Neural cell (in vitro differentiated cells): ENCODE measurements at regions not wholly inside any gene's neighbourhood (a gene's known extent, or its start where the extent isn't known, plus 50 kb on each side); places are given as distances from the start of the nearest gene placed in this dataset.

Experiments
- H2AFZ ChIP-seq: fragments of 200-600, 300-800 bp; sonication (generic), shearing (Covaris generic); 2 replicates; pipeline ENCODE4 v1.6.0; 2014; ENCODE audit warnings: low read depth, mild to moderate bottlenecking, antibody characterized with exemption, low read length, moderate library complexity
- H3F3A ChIP-seq: fragments of 200-600 bp; shearing (Covaris generic); 2 replicates; pipeline ENCODE4 v1.6.1; 2016; ENCODE audit warnings: mild to moderate bottlenecking, moderate library complexity, mixed read lengths, antibody characterized with exemption, low read length; ENCODE audit not compliant: insufficient read depth, poor library complexity, severe bottlenecking
- H3K27ac ChIP-seq: fragments of 200-600, 300-800 bp; sonication (generic), shearing (Covaris generic); 2 replicates; pipeline ENCODE4 v1.5.1; 2014; ENCODE audit warnings: mild to moderate bottlenecking, low read length, moderate library complexity
- H3K27me3 ChIP-seq: fragments of 300-800, 200-600 bp; sonication (generic), shearing (Covaris generic); 2 replicates; pipeline ENCODE4 v1.6.0; 2014; ENCODE audit warnings: mild to moderate bottlenecking, low read depth, low read length, moderate library complexity; ENCODE audit not compliant: insufficient read depth
- H3K36me3 ChIP-seq: fragments of 300-800, 200-600 bp; sonication (generic), shearing (Covaris generic); 2 replicates; pipeline ENCODE4 v1.5.1; 2014; ENCODE audit warnings: mild to moderate bottlenecking, antibody characterized with exemption, low read length, moderate library complexity; ENCODE audit not compliant: insufficient read depth
- H3K4me2 ChIP-seq: fragments of 300-800, 200-600 bp; sonication (generic), shearing (Covaris generic); 2 replicates; pipeline ENCODE4 v1.6.0; 2014; ENCODE audit warnings: mild to moderate bottlenecking, low read length
- H3K4me3 ChIP-seq: fragments of 300-800, 200-600 bp; sonication (generic), shearing (Covaris generic); 2 replicates; pipeline ENCODE4 v1.5.1; 2014; ENCODE audit warnings: mild to moderate bottlenecking, low read length, moderate library complexity
- H3K79me2 ChIP-seq: fragments of 200-600 bp; shearing (Covaris generic); replicated peaks from 2 replicates; pipeline ENCODE4 v1.6.0; 2014; ENCODE audit warnings: mild to moderate bottlenecking, low read length, moderate library complexity; ENCODE audit not compliant: insufficient read depth
- H3K9ac ChIP-seq: fragments of 300-800, 200-600 bp; sonication (generic), shearing (Covaris generic); 2 replicates; pipeline ENCODE4 v1.6.1; 2016; ENCODE audit warnings: mild to moderate bottlenecking, low read length, mixed read lengths
- H3K9me2 ChIP-seq: fragments of 200-600 bp; shearing (Covaris generic); 2 replicates; pipeline ENCODE4 v1.6.1; 2016; ENCODE audit warnings: mild to moderate bottlenecking, low read length, mixed read lengths; ENCODE audit not compliant: insufficient read depth
- H3K9me3 ChIP-seq: fragments of 200-600, 300-800 bp; sonication (generic), shearing (Covaris generic); 2 replicates; pipeline ENCODE4 v1.6.1; 2016; ENCODE audit warnings: mild to moderate bottlenecking, mixed run types, low read length, moderate library complexity, mixed read lengths
- H4K20me1 ChIP-seq: fragments of 200-600 bp; shearing (Covaris generic); 2 replicates; pipeline ENCODE4 v1.6.1; 2016; ENCODE audit warnings: mild to moderate bottlenecking, mixed run types; ENCODE audit not compliant: insufficient read depth
- EP300 ChIP-seq: fragments of 450-650 bp; conservative IDR thresholded peaks from 2 replicates; pipeline ENCODE4 v1.6.1; 2014; ENCODE audit warnings: antibody characterized with exemption, mild to moderate bottlenecking, moderate library complexity; ENCODE audit not compliant: poor library complexity, severe bottlenecking
- EZH2 ChIP-seq: fragments of 200-600, 300-800 bp; shearing (Covaris generic), sonication (generic); IDR thresholded peaks from 2 replicates; pipeline ENCODE4 v1.6.1; 2014; ENCODE audit warnings: antibody characterized with exemption, low read length, borderline replicate concordance, mild to moderate bottlenecking; ENCODE audit not compliant: insufficient read depth, poor library complexity, severe bottlenecking
- MXI1 ChIP-seq: fragments of 450-650 bp; conservative IDR thresholded peaks from 2 replicates; pipeline ENCODE4 v1.6.1; 2014; ENCODE audit warnings: antibody characterized with exemption, mild to moderate bottlenecking; ENCODE audit not compliant: poor library complexity, severe bottlenecking
- POLR2AphosphoS5 ChIP-seq: IDR thresholded peaks from 2 replicates; pipeline ENCODE4 v1.6.1; 2012
- RAD21 ChIP-seq: fragments of 450-650 bp; conservative IDR thresholded peaks from 2 replicates; pipeline ENCODE4 v1.6.1; 2014; ENCODE audit warnings: antibody characterized with exemption, mild to moderate bottlenecking, moderate library complexity
- SMC3 ChIP-seq: fragments of 450-650 bp; conservative IDR thresholded peaks from 2 replicates; pipeline ENCODE4 v1.6.1; 2014; ENCODE audit warnings: antibody characterized with exemption, mild to moderate bottlenecking, moderate library complexity; ENCODE audit not compliant: poor library complexity
- TAF1 ChIP-seq: IDR thresholded peaks from 2 replicates; pipeline ENCODE4 v1.6.1; 2012; ENCODE audit warnings: low read depth
- TF ChIP-seq, protein P1 (sequence below): fragments of 450-650 bp; IDR thresholded peaks from 2 replicates; pipeline ENCODE4 v1.5.1; 2014; ENCODE audit warnings: antibody characterized with exemption, mild to moderate bottlenecking, moderate library complexity; ENCODE audit not compliant: poor library complexity, severe bottlenecking
- TF ChIP-seq, protein P2 (sequence below): IDR thresholded peaks from 2 replicates; pipeline ENCODE4 v1.6.1; 2012; ENCODE audit warnings: borderline replicate concordance

DNA sequence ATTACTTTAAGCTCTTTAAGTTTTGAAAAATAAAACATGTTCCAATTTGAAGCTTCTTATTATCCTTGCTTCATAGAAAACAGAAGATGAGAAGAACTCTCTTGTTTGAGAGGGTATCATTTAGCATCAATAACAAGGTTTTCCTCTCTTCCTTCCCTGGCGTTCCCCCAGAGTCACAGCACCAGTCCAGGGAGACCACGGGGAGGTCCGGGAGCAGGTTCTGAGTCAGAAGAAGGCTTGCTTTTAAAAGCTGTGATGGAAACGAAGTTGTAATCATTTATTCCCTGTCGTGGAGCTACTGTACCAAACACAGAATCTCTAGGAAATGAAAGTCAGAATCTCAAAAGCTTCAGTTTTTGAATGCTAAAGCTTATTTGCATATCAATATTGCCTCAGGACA, 174.0 kb upstream of the LSM14A start:
- no peaks in the 10 kb centered on the region for H3K9me3 ChIP-seq
- H3K9ac ChIP-seq: no peak overlapping the region
- no peaks in the 10 kb centered on the region for H3F3A ChIP-seq
- no peaks in the 10 kb centered on the region for H4K20me1 ChIP-seq
- no peak overlapping the region for H3K27ac ChIP-seq
- H3K36me3 ChIP-seq: no peaks in the 10 kb centered on the region
- no peak overlapping the region for H3K4me3 ChIP-seq
- TF ChIP-seq TAF1: no peak
- TF ChIP-seq POLR2AphosphoS5: no peak
- TF ChIP-seq, protein P1, sequence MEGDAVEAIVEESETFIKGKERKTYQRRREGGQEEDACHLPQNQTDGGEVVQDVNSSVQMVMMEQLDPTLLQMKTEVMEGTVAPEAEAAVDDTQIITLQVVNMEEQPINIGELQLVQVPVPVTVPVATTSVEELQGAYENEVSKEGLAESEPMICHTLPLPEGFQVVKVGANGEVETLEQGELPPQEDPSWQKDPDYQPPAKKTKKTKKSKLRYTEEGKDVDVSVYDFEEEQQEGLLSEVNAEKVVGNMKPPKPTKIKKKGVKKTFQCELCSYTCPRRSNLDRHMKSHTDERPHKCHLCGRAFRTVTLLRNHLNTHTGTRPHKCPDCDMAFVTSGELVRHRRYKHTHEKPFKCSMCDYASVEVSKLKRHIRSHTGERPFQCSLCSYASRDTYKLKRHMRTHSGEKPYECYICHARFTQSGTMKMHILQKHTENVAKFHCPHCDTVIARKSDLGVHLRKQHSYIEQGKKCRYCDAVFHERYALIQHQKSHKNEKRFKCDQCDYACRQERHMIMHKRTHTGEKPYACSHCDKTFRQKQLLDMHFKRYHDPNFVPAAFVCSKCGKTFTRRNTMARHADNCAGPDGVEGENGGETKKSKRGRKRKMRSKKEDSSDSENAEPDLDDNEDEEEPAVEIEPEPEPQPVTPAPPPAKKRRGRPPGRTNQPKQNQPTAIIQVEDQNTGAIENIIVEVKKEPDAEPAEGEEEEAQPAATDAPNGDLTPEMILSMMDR: no peak
- TF ChIP-seq MXI1: no peak
- TF ChIP-seq SMC3: no peak
- TF ChIP-seq EZH2: no peak
- TF ChIP-seq RAD21: no peak
- no peak for TF ChIP-seq EP300
- TF ChIP-seq, protein P2, sequence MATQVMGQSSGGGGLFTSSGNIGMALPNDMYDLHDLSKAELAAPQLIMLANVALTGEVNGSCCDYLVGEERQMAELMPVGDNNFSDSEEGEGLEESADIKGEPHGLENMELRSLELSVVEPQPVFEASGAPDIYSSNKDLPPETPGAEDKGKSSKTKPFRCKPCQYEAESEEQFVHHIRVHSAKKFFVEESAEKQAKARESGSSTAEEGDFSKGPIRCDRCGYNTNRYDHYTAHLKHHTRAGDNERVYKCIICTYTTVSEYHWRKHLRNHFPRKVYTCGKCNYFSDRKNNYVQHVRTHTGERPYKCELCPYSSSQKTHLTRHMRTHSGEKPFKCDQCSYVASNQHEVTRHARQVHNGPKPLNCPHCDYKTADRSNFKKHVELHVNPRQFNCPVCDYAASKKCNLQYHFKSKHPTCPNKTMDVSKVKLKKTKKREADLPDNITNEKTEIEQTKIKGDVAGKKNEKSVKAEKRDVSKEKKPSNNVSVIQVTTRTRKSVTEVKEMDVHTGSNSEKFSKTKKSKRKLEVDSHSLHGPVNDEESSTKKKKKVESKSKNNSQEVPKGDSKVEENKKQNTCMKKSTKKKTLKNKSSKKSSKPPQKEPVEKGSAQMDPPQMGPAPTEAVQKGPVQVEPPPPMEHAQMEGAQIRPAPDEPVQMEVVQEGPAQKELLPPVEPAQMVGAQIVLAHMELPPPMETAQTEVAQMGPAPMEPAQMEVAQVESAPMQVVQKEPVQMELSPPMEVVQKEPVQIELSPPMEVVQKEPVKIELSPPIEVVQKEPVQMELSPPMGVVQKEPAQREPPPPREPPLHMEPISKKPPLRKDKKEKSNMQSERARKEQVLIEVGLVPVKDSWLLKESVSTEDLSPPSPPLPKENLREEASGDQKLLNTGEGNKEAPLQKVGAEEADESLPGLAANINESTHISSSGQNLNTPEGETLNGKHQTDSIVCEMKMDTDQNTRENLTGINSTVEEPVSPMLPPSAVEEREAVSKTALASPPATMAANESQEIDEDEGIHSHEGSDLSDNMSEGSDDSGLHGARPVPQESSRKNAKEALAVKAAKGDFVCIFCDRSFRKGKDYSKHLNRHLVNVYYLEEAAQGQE: no peak
- H3K4me2 ChIP-seq: no peak overlapping the region
- no peaks in the 10 kb centered on the region for H3K27me3 ChIP-seq
- no peak overlapping the region for H2AFZ ChIP-seq
- no peaks in the 10 kb centered on the region for H3K9me2 ChIP-seq
- H3K79me2 ChIP-seq: no peaks in the 10 kb centered on the region

DNA sequence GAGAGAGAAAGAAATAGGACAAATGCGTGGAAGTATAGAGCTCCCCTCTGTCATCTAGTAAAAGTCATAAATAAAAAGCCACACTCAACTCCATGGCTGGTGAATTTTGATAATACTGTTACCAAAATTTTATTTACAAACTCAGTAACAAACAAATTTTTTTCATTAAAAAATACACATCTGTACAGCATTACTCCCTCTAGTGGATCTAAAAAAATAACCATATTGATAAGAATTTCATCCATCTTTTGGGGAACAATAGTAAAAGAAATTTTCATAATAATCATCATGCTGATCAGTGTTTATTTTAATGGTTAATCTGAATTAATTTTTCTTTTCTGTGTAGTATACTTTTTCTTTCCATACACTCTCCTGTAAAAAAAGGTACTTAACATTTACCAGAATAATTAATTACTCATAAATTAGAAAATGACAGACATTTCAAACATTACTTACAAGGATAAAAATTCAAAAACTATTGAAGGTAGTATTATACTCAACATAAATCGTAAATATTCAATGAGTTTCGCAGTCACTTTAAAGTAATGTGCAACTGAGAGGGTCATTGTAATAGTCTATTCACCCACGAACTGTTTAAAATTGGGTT, 173.5 kb upstream of the LSM14A start:
- H3K9me3 ChIP-seq: no peaks in the 10 kb centered on the region
- H3K27me3 ChIP-seq: no peaks in the 10 kb centered on the region
- H3K9ac ChIP-seq: no peak overlapping the region
- H3F3A ChIP-seq: no peaks in the 10 kb centered on the region
- H3K9me2 ChIP-seq: no peaks in the 10 kb centered on the region
- no peaks in the 10 kb centered on the region for H3K79me2 ChIP-seq
- H2AFZ ChIP-seq: no peak overlapping the region
- H3K36me3 ChIP-seq: no peaks in the 10 kb centered on the region
- TF ChIP-seq EZH2 (no peak), TAF1 (no peak), SMC3 (peak; percentile 47), EP300 (no peak), RAD21 (peak; percentile 36), POLR2AphosphoS5 (no peak), MXI1 (no peak)
- TF ChIP-seq, protein P1: peak; percentile 54
- no peak overlapping the region for H3K4me3 ChIP-seq
- no peak overlapping the region for H3K27ac ChIP-seq
- no peak overlapping the region for H3K4me2 ChIP-seq
- no peaks in the 10 kb centered on the region for H4K20me1 ChIP-seq
